Heart left ventricle (tissue), 16 donors: ENCODE measurements at regions not wholly inside any gene's neighbourhood (a gene's known extent, or its start where the extent isn't known, plus 50 kb on each side); places are given as distances from the start of the nearest gene placed in this dataset.

Experiments
- ATAC-seq, 4 donors: fragments of 200-7000 bp; cut with Tn5 transposase; one replicate each; pipeline ENCODE4 v1.9.1; 2020 to 2022; ENCODE audit warnings: moderate library complexity in 4 of 4, mild to moderate bottlenecking in 3 of 4, moderate number of reproducible peaks in 1 of 4
- DNase-seq, 5 donors: peaks; one replicate each; pipeline ENCODE4 v3.0.0-alpha.2; 2020
- H3K27ac ChIP-seq, 12 donors: fragments of 200-600 bp; sonication (generic) in 4 of 12; one replicate each; pipeline versions ENCODE4 v1.5.0 to v1.8.0; 2016 to 2022; ENCODE audit warnings: mild to moderate bottlenecking in 2 of 12
- H3K27me3 ChIP-seq, 9 donors: fragments of 200-600 bp; sonication (generic) in 2 of 9; one replicate each; pipeline versions ENCODE4 v1.5.1 to v1.8.0; 2016 to 2022; ENCODE audit warnings: mild to moderate bottlenecking in 3 of 9
- H3K36me3 ChIP-seq, 9 donors: fragments of 200-600 bp; sonication (generic) in 2 of 9; one replicate each; pipeline versions ENCODE4 v1.5.0 to v1.8.0; 2018 to 2022; ENCODE audit warnings: mild to moderate bottlenecking in 2 of 9
- H3K4me1 ChIP-seq, 12 donors: fragments of 200-600 bp; sonication (generic) in 4 of 12; one replicate each; pipeline versions ENCODE4 v1.5.0 to v1.8.0; 2016 to 2022; ENCODE audit warnings: mild to moderate bottlenecking in 3 of 12
- H3K4me3 ChIP-seq, 12 donors: fragments of 200-600 bp; sonication (generic) in 4 of 12; one replicate each; pipeline versions ENCODE4 v1.5.0 to v1.8.0; 2017 to 2022; ENCODE audit warnings: mild to moderate bottlenecking in 9 of 12, moderate library complexity in 4 of 12
- H3K9me3 ChIP-seq, 12 donors: fragments of 200-600 bp; sonication (generic) in 4 of 12; one replicate each; pipeline versions ENCODE4 v1.5.0 to v1.8.0; 2016 to 2022; ENCODE audit warnings: mild to moderate bottlenecking in 1 of 12
- POLR2A ChIP-seq, 2 donors: fragments of 450-650 bp; IDR thresholded peaks; one replicate each; pipeline ENCODE4 v1.6.1; 2017; ENCODE audit warnings: antibody characterized with exemption in 2 of 2, mild to moderate bottlenecking in 2 of 2, moderate library complexity in 2 of 2
- WGBS, 4 donors: extraction: QIAGEN DNeasy Blood & Tissue Kit in 2 of 4; methylation state at CpG; one replicate each; pipeline versions ENCODE4 v1.1.5 to v1.1.7; 2013 to 2018; 5-methylcytosine and 5-hydroxymethylcytosine counted together
- intact Hi-C, 10 donors: fragments of 100-400 bp; cut with DNase I; formaldehyde crosslinking; loops; one replicate each; pipeline versions ENCODE4 v1.11.1 to v1.14.2; 2022
- TF ChIP-seq, protein P1 (sequence below), 12 donors: fragments of 200-600 bp; sonication (generic) in 4 of 12; IDR thresholded peaks; one replicate each; pipeline versions ENCODE4 v1.5.0 to v1.8.0; 2018 to 2022; ENCODE audit warnings: antibody characterized with exemption in 12 of 12, mild to moderate bottlenecking in 5 of 12
- donor health status: ischemic (EF 13 %, LVEDD 7.1; RV severe dilation, severe dysfunction).
- donor health status: healthy with polysubstance abuse.
- donor health status: DM: no; HTN: yes; CAD: no.
- donor health status: DM: no; HTN: no; CAD: no.
- donor health status: ischemic (EF 25% LVEDD 6.9; RV normal size, moderate dysfunction).
- donor health status: ischemic (EF 25% LVEDD 5.7; RV mildly dilated, moderate dysfunction).
- donor health status: healthy.
- donor health status: DM: yes; HTN: yes; CAD: no.
- donor health status: ischemic (EF 35%, LVEDD 5.7; RV mildly dilated, moderate dysfunction).
- donor health status: nonischemic (EF 11% LVEDD 7.7; RV severe dilation, severe dysfunction).
- donor health status: DM: yes; HTN: yes; CAD: no.
- donor health status: PGD.
- donor health status: ischemic (EF 29% LVEDD 5.4; RV normal size, mild dysfunction).
- donor health status: nonischemic (EF 23%, LVEDD 6.1; RV moderate dilation, normal function).

DNA sequence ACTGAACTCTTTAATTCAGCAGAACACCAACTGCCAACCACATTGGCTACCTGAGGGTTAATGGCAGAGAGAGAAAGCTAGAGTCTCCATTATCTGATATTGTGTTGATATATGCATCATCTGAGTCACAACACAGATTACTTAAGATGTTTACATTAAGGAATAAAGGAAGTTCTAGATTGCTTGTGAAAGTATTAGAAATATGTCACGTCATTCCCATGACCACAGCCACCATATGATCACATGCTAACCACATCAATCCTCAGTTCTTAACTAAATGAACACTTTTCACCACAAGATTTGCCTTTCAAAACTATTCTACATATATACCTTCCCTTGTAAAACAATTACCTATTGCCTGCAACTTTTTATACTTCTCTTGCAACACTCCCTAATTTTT, 337.9 kb downstream of the FGFR2 start:
- ATAC-seq (no peak), DNase-seq (no peak)
- H3K27me3 ChIP-seq: no peaks in the 10 kb centered on the region
- intact Hi-C loops: no loop called here
- TF ChIP-seq POLR2A (IDR thresholded peaks at IDR 0.05): no peak
- TF ChIP-seq, protein P1, sequence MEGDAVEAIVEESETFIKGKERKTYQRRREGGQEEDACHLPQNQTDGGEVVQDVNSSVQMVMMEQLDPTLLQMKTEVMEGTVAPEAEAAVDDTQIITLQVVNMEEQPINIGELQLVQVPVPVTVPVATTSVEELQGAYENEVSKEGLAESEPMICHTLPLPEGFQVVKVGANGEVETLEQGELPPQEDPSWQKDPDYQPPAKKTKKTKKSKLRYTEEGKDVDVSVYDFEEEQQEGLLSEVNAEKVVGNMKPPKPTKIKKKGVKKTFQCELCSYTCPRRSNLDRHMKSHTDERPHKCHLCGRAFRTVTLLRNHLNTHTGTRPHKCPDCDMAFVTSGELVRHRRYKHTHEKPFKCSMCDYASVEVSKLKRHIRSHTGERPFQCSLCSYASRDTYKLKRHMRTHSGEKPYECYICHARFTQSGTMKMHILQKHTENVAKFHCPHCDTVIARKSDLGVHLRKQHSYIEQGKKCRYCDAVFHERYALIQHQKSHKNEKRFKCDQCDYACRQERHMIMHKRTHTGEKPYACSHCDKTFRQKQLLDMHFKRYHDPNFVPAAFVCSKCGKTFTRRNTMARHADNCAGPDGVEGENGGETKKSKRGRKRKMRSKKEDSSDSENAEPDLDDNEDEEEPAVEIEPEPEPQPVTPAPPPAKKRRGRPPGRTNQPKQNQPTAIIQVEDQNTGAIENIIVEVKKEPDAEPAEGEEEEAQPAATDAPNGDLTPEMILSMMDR (IDR thresholded peaks at IDR 0.05): no peak
- H3K27ac ChIP-seq: no peak overlapping the region
- H3K4me1 ChIP-seq: no peaks in the 10 kb centered on the region
- no peaks in the 10 kb centered on the region for H3K9me3 ChIP-seq
- 34 to 59% (median 51%) methylated on average over 1 of the region's 1 CpG for WGBS, 4 donors
- no peaks in the 10 kb centered on the region for H3K36me3 ChIP-seq
- H3K4me3 ChIP-seq: no peak overlapping the region

DNA sequence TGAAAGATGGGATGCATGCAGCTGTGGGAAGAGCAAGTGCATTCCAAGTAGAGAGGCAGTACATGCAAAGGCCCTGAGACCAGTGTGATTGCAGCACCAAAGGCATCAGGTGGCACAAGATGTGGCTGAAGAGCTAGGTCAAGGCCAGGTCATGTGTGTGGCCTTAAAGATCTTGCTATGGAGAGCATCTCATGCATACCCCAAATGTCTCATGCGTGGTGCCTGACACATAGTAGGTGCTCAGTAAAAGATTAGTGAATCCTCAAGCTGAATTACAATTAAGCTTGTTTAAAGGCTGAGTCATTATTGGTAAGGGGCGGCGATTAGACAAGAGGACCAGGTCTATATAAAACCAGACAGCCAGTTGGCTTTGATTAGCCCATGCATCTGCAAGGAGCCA, 336.6 kb downstream of the FGFR2 start:
- Histone ChIP-seq H3K36me3 (no peaks in the 10 kb centered on the region), H3K27me3 (no peaks in the 10 kb centered on the region), H3K9me3 (no peaks in the 10 kb centered on the region), H3K27ac (no peak overlapping the region), H3K4me3 (no peak overlapping the region), H3K4me1 (no peaks in the 10 kb centered on the region)
- intact Hi-C loops: no loop called here
- WGBS, 4 donors: 91 to 96% (median 94%) methylated on average over 3 of the region's 3 CpGs
- ATAC-seq: no peak
- TF ChIP-seq, protein P1 (IDR thresholded peaks at IDR 0.05): no peak
- TF ChIP-seq POLR2A (IDR thresholded peaks at IDR 0.05): no peak
- DNase-seq: no peak

DNA sequence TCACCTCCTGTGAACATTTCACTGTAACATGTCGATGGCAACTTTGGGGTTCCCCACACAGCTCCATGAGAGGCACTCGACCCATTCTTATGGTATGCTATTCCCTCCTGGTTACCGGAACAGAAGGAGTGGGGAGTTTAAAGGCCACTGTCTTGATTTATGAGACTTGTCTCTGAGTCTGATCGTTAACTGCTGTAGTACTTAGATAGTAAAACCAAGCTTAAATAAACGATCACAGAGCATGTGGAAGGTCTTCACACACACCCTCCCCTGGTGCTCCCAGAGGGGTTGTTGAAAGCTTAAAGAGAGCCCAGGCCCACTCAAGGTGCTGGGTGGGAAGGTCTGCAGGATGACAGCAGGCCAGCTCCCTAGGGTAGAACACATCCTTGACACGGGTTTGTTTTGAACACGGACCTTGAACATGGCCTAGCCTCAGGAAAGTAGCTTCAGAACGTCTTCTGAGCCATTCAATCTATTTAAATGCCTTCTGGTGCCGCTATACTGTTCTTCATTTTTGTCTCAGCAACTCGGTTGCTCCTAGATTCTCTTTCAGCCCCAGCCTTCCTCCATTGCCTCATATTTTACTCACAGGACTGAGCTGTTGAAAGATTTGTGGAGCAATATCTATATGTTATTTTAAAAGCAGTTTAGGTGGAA, 335.3 kb downstream of the FGFR2 start:
- DNase-seq: no peak
- Histone ChIP-seq H3K4me3 (no peak overlapping the region), H3K9me3 (no peaks in the 10 kb centered on the region), H3K4me1 (no peaks in the 10 kb centered on the region), H3K36me3 (no peaks in the 10 kb centered on the region), H3K27ac (no peak overlapping the region), H3K27me3 (no peaks in the 10 kb centered on the region)
- TF ChIP-seq POLR2A (IDR thresholded peaks at IDR 0.05): no peak
- TF ChIP-seq, protein P1 (IDR thresholded peaks at IDR 0.05): no peak
- WGBS, 4 donors: 63 to 69% (median 65%) methylated on average over 10 of the region's 10 CpGs
- intact Hi-C loops: no loop called here
- ATAC-seq: no peak

DNA sequence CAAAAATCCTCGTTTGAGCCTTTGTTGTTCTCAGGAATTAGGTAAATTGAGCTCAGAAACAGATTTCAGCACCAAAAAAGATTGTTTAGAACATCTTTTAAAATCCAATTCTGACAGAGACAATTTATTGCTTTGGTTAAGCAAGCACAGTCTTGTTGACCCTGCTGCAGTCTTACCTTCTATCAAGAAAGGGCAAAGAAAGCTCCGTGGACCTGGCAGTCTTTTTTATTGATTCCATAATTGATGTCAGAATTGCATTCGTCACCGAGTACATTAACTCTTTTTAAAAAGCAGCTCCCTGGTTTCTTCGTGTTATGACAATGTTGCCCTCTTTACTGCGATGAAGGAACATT, 334.8 kb downstream of the FGFR2 start:
- H3K27me3 ChIP-seq: no peaks in the 10 kb centered on the region
- WGBS, 4 donors: 73 to 79% (median 75%) methylated on average over 6 of the region's 6 CpGs
- ATAC-seq: no peak
- TF ChIP-seq, protein P1 (IDR thresholded peaks at IDR 0.05): no peak
- no peaks in the 10 kb centered on the region for H3K9me3 ChIP-seq
- no peaks in the 10 kb centered on the region for H3K4me1 ChIP-seq
- no peaks in the 10 kb centered on the region for H3K36me3 ChIP-seq
- H3K27ac ChIP-seq: no peak overlapping the region
- intact Hi-C loops: no loop called here
- no peak overlapping the region for H3K4me3 ChIP-seq
- no peak for DNase-seq
